ENCODE measurements at regions not wholly inside any gene's neighbourhood (a gene's known extent, or its start where the extent isn't known, plus 50 kb on each side); places are given as distances from the start of the nearest gene placed in this dataset.
"Not testable (repeated sequence)": the region's sequence is repeated elsewhere in the genome, so short reads cannot be mapped to it uniquely, and the experiment has no call there.

DNA sequence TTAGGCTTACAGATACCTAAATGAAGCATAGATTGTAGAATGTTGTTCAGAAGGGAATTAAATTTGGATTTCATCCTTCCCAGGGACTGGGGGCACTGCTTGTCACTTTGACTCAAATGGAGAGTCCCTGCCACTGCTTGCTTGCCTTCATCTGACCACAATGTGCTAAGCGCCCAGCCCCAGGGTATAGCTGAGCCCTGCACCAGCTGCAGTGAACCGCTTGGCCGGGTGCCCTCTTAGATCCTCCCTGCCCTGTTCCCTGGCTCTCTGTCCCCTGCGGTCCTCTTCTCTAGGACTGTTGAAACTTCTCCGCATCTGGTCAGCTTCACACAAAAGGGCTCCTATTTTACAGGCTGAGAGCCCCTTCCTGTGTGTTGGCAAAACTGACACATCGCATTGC lies 170.9 kb downstream of the BCL2L11 start:
- not testable (repeated sequence) for DNase-seq

DNA sequence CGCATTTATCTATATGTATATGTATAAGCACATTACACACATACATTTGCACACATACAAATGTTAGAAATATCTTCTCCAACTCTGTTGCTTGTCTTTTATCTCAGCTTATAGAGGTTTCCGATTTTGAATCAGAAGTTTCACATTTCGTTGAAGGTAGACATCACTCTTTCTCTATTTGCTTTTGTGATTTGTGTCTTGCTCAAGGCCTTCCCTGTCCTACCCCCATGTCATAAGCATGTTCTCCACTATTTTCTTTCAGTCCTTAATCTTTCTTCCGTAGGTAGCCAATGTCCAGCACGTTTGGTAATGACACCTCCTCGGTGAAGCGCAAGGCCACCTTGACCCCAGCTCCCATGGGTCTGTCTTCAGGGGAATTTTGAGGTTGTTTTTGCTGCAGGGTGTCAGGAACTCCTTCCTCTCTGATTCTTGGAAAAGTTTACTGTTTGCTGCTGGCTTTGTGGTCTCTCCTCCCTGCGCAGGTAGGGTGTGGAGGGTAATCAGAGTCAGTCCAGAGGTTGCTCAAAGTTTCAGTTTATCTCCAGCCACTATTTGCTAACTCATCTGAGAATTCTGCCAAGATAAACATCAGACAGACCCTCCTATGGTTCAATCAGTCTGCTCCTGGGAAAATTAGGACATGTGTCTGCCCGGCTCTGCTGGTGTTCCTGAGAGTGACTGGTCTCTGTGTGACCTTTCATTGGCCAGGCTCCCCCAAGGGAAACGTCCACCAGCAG lies 171.7 kb downstream of the BCL2L11 start:
- DNase-seq = not testable (repeated sequence)

DNA sequence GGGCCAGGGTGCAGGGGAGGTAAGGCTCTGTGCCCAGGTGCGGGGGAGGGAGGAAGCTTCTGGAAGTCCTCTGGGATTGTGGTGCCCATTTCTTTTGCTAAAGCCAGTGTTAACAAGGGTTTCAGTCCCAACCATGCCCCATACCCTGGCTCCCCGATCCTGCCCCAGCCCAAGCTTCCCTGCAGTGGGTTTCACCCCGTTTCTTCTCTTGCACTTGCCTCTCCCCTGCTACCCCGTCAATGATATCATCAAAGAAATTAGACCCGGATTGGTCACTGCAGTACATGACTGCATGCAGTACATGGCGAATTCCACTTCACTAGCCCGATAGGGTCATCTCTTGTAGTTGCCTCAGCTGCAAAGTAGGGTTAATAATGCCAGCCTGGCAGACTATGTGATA lies 174.0 kb downstream of the BCL2L11 start:
- not testable (repeated sequence) for DNase-seq

DNA sequence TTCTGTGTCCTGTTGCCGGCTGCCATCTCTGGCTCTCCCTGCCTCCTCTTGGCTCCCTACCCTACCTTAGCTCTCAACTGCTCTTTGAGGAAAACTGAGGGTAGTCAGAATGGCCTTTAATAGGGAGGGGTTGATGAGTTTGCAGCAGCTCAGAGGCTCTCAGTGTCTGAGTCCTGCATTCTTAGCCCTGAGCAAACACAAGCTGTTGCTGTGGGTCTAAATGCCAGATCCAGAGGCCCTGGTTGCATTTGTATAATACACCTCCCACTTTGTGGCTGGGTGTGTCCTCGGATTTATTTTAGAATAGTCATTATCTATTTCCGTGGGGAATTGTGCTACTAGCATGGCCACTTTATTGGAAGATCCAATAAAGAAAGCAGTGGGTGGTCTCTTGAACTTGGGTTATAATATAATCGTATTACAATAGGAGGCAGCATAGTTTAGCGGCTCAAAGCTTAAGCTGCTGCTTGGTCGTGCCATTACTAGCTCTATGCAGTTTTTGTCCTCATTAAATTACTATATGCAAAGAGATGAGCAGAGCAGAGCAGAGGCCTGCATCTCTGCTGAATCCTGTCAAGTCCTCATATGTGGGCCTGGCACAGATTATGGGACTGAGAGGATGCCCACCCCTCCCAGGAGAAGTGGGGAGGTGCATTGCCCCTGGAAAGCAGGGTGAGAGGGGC lies 175.5 kb downstream of the BCL2L11 start:
- DNase-seq = not testable (repeated sequence)

DNA sequence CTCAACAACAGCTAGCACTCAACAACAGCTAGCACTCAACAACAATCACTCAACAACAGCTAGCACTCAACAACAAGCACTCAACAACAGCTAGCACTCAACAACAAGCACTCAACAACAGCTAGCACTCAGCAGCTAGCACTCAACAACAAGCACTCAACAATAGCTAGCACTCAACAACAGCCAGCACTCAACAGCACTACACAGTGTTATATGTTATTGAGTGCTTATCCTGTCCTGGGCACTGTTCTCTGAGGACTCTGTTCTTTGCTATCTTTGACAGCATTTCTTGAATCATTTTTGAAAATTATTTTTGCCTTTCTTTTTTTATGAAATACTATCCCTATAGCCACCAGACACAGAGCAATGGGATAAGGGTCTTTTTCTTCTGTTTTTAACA lies 176.4 kb downstream of the BCL2L11 start:
- DNase-seq = not testable (repeated sequence)

DNA sequence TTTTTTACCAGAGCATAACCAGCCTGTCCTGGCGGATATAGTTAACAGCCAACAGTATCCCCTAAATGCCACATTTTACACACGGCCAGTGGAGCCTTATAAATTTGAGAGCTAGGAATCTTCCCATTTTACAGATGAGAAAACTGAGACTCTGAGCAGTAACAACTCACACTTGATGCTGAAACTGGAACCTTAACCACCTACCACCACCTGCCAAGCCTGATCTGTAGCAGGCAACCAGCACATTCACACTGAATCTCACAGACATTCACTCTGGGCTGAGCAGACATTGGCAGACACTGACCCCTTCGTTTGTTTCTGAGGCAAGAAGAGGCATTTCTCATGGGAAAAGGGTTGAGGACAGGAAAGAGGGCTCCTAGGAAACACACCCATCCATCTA lies 178.2 kb downstream of the BCL2L11 start:
- not testable (repeated sequence) for DNase-seq

DNA sequence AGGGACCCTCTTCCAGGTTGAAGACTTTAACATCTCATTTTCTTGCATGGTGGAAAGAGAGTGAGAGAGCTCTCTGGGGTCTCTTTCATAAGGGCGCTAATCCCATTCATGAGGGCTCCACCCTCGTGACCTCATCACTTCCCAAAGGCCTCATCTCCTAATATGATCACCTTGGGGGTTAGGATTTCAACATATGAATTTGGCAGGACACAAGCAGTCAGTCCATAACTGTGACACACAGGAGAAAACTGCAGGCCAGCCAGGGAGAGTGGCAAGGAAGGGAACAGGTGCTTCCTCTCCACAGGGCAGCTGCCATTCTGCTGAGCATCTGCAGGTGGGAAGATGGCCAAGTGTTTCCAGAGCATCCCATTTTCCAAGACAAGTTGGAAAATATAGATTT lies 178.9 kb downstream of the BCL2L11 start:
- DNase-seq = not testable (repeated sequence)

DNA sequence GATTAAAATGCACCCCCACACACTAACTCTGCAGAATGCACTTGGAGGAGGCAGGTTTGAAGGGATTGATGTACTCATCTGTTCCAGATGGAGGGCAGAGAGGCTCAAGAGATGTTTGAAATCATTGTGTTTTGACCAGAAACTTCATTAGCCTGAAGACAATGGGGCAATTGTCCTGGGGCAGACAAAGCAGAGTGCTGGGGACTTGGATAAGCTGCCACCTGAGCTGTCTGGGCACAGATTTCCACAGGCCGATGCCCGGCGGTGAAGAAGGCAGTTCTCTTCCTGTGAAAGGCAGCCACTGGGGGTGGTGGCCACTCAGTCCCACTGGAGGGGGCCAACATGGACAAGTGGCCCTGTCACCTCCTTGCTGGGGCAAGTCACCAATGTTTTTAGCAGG lies 181.0 kb downstream of the BCL2L11 start:
- DNase-seq = not testable (repeated sequence)

DNA sequence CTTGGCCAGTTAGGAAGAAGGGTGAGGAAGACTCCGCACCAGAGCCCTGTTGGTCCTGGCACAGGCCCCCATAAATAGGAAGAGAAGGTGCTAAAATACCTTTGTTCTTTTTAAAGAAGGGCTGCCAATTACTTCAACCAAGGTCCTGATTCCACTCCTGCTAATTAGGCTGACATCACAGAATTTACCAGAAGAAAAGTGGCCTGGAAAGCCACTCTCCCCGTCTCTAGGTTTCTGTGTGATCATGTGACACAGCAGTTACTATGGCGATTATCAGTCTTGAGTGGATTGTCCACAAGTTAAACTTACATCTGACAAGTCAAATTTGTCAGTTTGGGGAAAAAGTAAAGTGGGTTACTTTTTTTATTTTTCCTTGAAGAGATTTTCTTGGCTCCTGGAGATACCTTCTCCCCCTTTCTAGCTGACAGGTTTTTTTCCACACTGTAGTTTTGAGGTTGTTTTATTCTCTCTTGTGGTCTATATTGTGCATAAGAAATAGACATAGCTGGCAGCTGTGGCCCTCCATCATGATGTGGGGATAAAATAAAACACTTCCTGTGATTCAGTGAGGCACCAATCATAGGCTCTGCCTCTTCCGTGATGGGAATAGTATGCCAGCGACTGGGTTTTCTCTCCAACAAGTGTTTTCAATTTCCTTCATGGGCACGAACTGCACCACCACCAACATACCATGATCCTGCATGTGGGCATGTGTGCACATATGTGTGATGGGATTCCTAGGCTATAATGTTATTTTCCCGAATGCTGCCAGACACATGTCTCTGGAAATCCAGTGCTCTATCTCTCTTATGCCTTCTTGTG lies 181.9 kb downstream of the BCL2L11 start:
- not testable (repeated sequence) for DNase-seq

DNA sequence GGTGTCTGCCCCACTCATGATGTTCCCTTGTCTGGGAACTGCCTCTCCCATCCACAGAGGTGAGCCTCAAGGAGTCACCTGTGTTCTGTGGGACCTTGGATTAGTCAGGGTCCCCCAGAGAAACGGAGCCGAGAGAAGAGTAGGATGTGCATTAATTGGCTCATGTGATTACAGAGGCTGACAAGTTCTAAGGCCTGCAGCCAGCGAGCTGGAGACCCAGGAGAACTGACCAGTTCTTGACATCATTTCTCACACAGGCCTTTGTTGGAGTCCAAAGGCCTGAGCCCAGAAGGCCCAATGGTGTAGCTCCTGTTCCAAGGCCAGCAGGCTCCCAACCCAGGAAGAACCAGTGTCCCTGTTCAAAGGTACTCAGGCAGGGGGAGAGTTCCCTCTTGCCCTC lies 186.6 kb downstream of the BCL2L11 start:
- DNase-seq = not testable (repeated sequence)

DNA sequence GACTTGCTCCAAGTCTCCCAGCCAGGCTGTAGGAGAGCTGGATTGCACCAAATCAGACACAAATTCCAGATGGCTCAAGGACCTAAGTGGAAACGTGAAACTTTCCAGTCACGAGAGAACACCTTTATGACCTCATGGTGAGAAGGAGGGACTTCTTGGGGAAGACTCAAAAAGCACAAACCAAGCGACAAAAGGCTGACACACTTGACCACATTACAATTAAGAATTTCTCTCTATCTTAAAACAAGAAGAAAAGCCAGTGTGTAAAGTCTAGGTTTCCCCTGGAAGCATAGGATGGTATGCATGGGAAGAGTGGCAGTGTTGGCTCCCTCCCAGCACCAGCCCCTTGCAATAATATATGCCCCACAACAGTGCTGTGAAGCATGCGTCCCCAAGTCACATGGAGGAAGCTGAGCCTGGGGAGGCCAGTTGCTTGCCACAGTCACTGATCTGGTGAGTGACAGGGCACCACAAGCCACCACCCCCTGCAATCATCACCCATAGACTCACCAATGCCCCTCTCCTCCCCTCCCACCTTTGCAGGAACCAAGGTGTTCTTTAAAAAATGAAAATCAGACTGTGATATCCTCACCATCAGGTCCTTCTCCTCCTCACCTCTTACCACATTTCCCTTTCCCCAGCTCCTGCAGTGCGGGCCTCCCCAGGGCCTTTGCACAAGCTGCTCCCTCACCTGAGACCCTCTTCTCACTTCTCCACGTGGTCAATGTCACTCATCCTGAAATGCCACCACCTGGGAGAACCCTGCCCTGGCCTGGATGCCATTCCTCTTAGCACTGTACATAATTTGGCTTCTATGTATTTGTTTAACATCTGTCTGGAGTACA lies 188.7 kb downstream of the BCL2L11 start:
- not testable (repeated sequence) for DNase-seq

DNA sequence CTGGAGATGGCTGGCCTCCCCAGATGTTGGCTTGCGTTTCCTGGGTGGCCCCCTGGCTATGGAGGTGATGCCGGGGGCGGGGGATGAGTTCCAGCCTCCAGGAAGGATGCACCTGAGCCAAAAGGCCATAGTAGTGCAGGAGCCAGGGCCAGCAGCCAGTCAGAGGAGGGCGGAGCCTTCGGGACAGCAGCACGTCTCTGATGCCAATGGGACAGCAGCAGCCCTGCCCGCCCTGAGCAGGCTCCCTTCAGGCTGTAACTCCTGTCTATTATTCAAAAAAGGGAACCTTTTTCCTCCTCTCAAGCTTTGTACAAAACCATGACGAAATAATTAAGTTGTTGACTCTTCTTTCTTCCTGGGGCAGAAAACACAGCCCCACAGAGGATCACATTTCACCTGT lies 189.7 kb downstream of the BCL2L11 start:
- not testable (repeated sequence) for DNase-seq

DNA sequence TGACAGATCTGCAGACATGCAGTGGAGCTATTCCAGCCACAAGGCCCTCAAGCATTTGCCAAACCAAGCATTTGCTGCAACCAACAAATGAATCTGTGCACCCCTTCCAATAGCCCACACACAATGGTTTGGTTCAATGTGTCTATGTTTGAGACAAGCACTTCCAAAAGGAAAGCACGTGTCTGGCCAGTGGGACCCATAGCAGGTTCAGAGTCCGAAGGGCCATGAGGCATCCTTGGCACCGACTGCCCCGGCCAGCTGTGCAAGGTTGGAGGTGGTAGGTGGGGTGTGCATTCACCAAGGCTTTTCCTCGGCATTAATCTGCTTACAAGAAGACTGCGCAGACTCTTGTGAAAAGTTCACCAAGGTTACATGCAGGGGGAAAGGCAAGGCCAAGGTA lies 190.9 kb downstream of the BCL2L11 start:
- not testable (repeated sequence) for DNase-seq

DNA sequence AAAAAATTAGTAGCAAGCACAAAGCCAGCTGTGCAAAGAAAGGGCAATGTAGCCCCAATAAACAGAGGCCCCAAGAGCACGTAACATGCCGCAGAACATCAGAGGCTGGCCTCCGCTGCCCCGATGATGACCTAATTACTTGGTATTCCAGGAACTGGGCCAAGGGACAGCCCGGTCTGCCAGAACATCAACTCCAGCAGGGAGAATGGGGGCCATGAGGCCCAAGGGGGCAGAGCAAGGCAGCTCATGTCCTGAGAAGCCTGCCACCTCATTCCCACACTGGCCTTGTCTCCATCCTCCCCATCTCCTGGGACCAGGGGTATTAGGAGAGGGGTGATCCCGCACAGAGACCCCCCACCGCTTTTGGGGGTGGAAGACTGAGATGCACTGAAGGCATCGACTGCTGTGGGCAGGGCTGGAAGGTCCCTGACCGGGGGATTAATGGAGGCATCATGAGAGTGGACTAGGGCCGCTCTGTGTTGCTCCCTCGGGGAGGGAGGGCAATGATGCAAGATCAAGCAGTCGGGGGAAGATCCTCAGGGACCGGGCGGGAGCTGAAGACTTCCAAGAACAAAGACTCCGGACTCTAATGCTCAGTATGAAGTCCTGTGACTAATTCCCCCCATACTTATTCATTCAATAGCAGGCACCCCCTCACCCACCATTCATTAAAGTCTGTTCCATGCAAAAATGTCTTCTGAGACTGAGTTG lies 192.3 kb downstream of the BCL2L11 start:
- DNase-seq = not testable (repeated sequence)

DNA sequence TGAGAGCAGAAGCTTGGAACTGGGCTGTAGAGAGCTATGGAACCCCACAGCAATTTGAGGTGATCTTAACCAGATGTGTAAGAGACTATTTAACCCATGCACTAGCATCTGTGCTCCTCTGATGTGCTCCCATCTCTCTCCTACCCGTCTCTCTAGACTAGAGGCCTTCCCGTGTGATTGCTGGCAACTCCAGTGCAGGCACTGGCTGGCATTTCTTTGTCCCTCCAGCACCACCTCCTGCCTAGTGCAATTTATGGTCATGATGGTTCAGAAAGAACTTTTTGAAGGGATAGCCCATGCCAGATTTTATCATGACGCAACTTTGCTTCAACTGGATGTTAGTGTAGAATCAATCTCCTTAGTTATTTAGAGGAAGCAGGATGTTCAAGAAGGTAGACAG lies 193.0 kb downstream of the BCL2L11 start:
- not testable (repeated sequence) for DNase-seq

DNA sequence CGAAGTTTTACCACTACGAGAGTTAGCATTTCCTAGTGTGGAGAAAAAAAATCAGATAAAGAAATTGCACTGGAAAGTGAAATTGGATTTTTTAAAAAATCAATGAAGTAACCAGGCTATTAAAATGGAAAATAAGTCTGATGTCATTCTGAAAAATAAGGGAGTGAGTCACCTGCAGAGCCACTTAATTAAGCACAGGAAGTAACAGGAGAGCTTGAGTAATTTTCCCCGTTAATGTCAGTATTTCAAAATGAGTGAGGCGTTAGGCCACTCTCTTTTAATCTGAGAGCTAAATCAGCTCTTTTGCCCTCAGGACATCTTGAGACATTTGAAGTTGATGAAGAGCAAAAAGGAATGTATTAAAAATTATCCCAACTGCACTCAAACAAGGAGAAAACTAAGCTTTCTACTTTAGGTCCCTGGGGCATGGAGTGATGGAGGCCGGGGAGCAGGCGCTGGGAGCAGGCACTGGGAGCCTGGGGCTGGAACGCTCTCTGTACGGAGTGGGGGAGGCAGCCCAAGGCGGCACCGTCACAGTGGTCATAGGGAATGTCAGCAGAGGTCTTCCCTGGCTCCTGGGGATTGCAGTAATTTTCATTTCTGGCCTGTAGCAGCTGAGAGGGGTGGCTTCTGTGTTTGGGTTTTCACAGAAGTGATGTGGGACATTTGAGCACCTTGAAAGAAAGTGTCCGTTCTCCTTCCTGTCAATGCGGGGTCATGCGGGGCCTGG lies 194.6 kb downstream of the BCL2L11 start:
- DNase-seq = not testable (repeated sequence)

DNA sequence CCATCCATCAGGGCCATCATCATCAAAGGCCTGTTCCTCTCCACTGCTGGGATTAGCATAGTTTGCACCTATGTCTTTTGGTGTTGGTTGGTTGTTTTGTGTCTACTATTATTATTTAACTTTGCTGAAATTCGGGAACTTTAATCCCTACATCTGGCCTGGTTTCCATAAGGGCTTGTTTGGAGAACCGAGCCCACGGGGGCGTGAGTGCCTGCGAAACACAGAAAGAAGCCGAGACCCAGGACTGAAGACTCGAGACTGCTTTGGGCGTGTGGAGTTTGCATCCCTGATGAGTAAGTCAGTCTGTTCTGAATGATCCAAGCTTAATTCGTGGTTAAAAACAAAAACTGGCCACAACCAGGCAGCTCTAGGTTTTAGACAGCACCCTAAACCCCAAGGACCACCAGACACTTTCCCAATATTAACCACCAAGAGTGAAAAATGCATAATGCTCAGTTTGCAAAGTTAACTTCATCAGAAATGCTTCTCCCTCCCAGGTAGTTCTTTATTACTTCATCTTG lies 195.6 kb downstream of the BCL2L11 start:
- not testable (repeated sequence) for DNase-seq

DNA sequence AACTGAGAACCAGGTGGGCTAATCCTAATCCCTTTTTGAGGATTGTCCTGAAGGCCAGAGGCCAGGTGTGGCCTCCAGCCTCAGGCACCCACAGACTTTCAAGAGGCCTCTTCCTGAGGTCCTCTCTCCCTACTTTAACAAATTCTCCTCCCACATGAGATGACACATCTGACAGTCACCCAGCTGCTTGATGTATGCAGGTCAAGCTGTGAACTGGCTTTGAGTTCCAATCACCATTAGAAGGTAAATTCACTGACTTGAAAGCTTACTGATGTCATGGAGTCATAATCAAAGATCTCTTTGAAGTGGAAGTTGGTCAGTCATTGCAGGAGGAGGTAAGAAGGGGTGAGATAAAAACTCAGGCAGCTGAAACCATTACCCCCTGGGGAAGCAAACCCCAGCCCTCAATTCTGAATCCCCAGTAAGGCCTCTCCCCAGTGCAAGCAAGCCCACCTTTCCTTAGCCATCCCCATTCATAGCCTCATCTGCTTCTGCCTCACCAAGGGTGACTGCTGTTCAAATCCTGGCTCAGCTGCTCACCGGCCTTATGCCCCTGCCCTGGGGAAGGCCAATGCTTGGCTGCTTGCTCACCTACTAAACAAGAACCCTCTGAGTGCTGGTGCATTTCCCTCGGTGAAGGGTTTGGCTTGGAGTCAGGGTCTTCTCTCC lies 196.3 kb downstream of the BCL2L11 start:
- not testable (repeated sequence) for DNase-seq

DNA sequence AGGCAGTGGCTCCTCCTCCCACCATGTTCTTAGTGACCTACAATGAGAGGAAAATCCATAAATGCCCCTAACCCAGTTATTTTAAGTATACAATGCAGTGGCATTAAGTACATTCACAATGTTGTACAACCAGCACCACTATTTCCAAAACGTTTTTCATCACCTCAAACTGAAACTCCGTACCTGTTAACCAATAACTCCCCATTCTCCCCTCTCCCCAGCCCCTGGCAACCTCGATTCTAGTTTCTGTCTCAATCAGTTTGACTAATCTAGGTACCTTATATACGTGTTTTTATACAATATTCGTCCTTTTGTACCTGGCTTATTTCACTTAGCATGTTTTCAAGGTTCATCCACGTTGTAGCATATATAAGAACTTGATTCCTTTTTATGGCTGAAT lies 198.8 kb downstream of the BCL2L11 start:
- DNase-seq = not testable (repeated sequence)

DNA sequence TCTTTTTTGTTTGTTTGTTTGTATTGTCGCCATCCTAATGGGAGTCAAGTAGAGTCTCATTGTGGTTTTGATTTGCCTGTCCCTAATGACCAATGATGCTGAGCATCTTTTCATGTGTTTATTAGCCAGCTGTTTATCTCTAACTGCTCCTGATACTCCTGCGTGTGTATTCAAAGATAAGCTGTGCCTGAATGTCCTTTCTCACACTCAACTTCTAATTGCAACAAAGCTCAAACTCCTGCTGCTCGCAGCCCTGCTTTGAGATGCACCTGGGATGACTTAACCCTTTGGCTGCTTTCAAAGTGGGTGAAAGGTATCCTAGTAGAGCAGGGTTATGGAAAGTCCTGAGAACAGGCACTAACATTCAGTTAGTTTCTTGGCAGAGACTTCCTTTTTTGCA lies 199.6 kb downstream of the BCL2L11 start:
- DNase-seq = not testable (repeated sequence)
